ENCODE measurements at regions not wholly inside any gene's neighbourhood (a gene's known extent, or its start where the extent isn't known, plus 50 kb on each side); places are given as distances from the start of the nearest gene placed in this dataset.

- TF ChIP-seq CTCF (IDR thresholded peaks at IDR 0.05; ENCODE audit: poor library complexity, severe bottlenecking) (no peak), POLR2AphosphoS5 (IDR thresholded peaks at IDR 0.05) (no peak), SMC3 (conservative IDR thresholded peaks at IDR 0.05; ENCODE audit: poor library complexity) (no peak), REST (IDR thresholded peaks at IDR 0.05; ENCODE audit: borderline replicate concordance) (no peak), EZH2 (IDR thresholded peaks at IDR 0.05; ENCODE audit: borderline replicate concordance, insufficient read depth, low read length, poor library complexity, severe bottlenecking) (no peak), RAD21 (conservative IDR thresholded peaks at IDR 0.05) (no peak), TAF1 (IDR thresholded peaks at IDR 0.05; ENCODE audit: low read depth) (no peak), MXI1 (conservative IDR thresholded peaks at IDR 0.05; ENCODE audit: poor library complexity, severe bottlenecking) (no peak)
Observed at GRCh38 chr7:115153176-115153575, 231.3 kb downstream of the MDFIC start.

Measured in neural cell (in vitro differentiated cells).